Astrocyte (in vitro differentiated cells and primary cell): ENCODE measurements at regions not wholly inside any gene's neighbourhood (a gene's known extent, or its start where the extent isn't known, plus 50 kb on each side); places are given as distances from the start of the nearest gene placed in this dataset.

Experiments used
- DNase-seq: peaks from one replicate; pipeline ENCODE4 v3.0.0-alpha.2; 2010; ENCODE audit warnings: low read depth
- FAIRE-seq: peaks from 2 replicates; lab custom pipeline; 2011; peaks lifted over from hg19 to GRCh38; lab: Jason Lieb, UNC
- H2AFZ ChIP-seq: 2 replicates; pipeline ENCODE4 v1.6.0; 2012; ENCODE audit warnings: low read depth, low read length, inconsistent platforms
- H3K27ac ChIP-seq: 2 replicates; pipeline ENCODE4 v1.5.1; 2011; ENCODE audit warnings: low read depth, low read length, inconsistent platforms
- H3K27me3 ChIP-seq: 2 replicates; pipeline ENCODE4 v1.6.0; 2011; ENCODE audit warnings: low read length, inconsistent platforms; ENCODE audit not compliant: insufficient read depth
- H3K36me3 ChIP-seq: 2 replicates; pipeline ENCODE4 v1.5.1; 2011; ENCODE audit warnings: low read length, inconsistent platforms; ENCODE audit not compliant: insufficient read depth
- H3K4me1 ChIP-seq: 2 replicates; pipeline ENCODE4 v1.5.1; 2011; ENCODE audit warnings: low read length, inconsistent platforms; ENCODE audit not compliant: insufficient read depth
- H3K4me2 ChIP-seq: 2 replicates; pipeline ENCODE4 v1.6.0; 2012; ENCODE audit warnings: low read length, inconsistent platforms
- H3K4me3 ChIP-seq: 2 replicates; pipeline ENCODE4 v1.5.1; 2011; ENCODE audit warnings: low read depth, mild to moderate bottlenecking, low read length, inconsistent platforms; ENCODE audit not compliant: insufficient read depth
- H3K79me2 ChIP-seq: 2 replicates; pipeline ENCODE4 v1.6.0; 2012; ENCODE audit warnings: mild to moderate bottlenecking, low read length, inconsistent platforms; ENCODE audit not compliant: insufficient read depth
- H3K9ac ChIP-seq: 2 replicates; pipeline ENCODE4 v1.6.0; 2012; ENCODE audit warnings: mild to moderate bottlenecking, low read length, inconsistent platforms
- H3K9me3 ChIP-seq: 2 replicates; pipeline ENCODE4 v1.5.1; 2012; ENCODE audit warnings: low read depth, mild to moderate bottlenecking, low read length, inconsistent platforms; ENCODE audit not compliant: insufficient read depth
- H4K20me1 ChIP-seq: 2 replicates; pipeline ENCODE4 v1.6.0; 2012; ENCODE audit warnings: low read length, inconsistent platforms; ENCODE audit not compliant: insufficient read depth
- H3K27ac Mint-ChIP-seq: one replicate; pipeline ENCODE4 v1.8.0; 2021; ENCODE audit warnings: mild to moderate bottlenecking, mixed read lengths; ENCODE audit not compliant: unreplicated experiment
- H3K27me3 Mint-ChIP-seq: one replicate; pipeline ENCODE4 v1.8.0; 2021; ENCODE audit warnings: low read depth, mixed read lengths; ENCODE audit not compliant: unreplicated experiment
- H3K36me3 Mint-ChIP-seq: one replicate; pipeline ENCODE4 v1.8.0; 2021; ENCODE audit warnings: low read depth, mixed read lengths; ENCODE audit not compliant: unreplicated experiment
- H3K4me1 Mint-ChIP-seq: one replicate; pipeline ENCODE4 v1.8.0; 2021; ENCODE audit warnings: low read depth, mixed read lengths; ENCODE audit not compliant: unreplicated experiment
- H3K4me3 Mint-ChIP-seq: one replicate; pipeline ENCODE4 v1.8.0; 2021; ENCODE audit warnings: mild to moderate bottlenecking, moderate library complexity, mixed read lengths; ENCODE audit not compliant: unreplicated experiment
- H3K9me3 Mint-ChIP-seq: one replicate; pipeline ENCODE4 v1.8.0; 2021; ENCODE audit warnings: mild to moderate bottlenecking, mixed read lengths; ENCODE audit not compliant: unreplicated experiment
- CTCF ChIP-seq: IDR thresholded peaks from 2 replicates; pipeline ENCODE4 v1.5.1; 2011; ENCODE audit warnings: low read depth, mild to moderate bottlenecking, inconsistent platforms, low read length, moderate library complexity; ENCODE audit not compliant: insufficient read depth
- EZH2 ChIP-seq: IDR thresholded peaks from 2 replicates; pipeline ENCODE4 v1.6.1; 2012; ENCODE audit warnings: mild to moderate bottlenecking, low read length, inconsistent platforms; ENCODE audit not compliant: insufficient read depth

GRCh38 chr3:177308911-177309310 lies 111.6 kb upstream of the TBL1XR1 start:
- Histone ChIP-seq H3K36me3 (no peaks in the 10 kb centered on the region), H3K9me3 (no peaks in the 10 kb centered on the region), H3K79me2 (no peaks in the 10 kb centered on the region), H3K4me2 (no peak overlapping the region), H3K27ac (no peak overlapping the region), H3K4me1 (no peaks in the 10 kb centered on the region), H3K4me3 (no peak overlapping the region), H3K9ac (no peak overlapping the region), H4K20me1 (no peaks in the 10 kb centered on the region), H3K27me3 (no peaks in the 10 kb centered on the region), H2AFZ (no peak overlapping the region)
- H3K9me3 Mint-ChIP-seq, result peaks cover 2% of the 10 kb centered on the region
- FAIRE-seq (no peak), DNase-seq (no peak)
- no peak for TF ChIP-seq CTCF
- no peak for TF ChIP-seq EZH2
- no peak overlapping the region for H3K4me3 Mint-ChIP-seq
- H3K27me3 Mint-ChIP-seq, result no peaks in the 10 kb centered on the region
- no peaks in the 10 kb centered on the region for H3K4me1 Mint-ChIP-seq
- H3K36me3 Mint-ChIP-seq, result no peaks in the 10 kb centered on the region
- H3K27ac Mint-ChIP-seq, result no peak overlapping the region

GRCh38 chr3:177312491-177312890 lies 115.2 kb upstream of the TBL1XR1 start:
- H3K79me2 ChIP-seq, result no peaks in the 10 kb centered on the region
- TF ChIP-seq EZH2 (no peak), CTCF (no peak)
- H3K4me2 ChIP-seq, result no peak overlapping the region
- no peak overlapping the region for H3K4me3 ChIP-seq
- H3K9me3 ChIP-seq, result no peaks in the 10 kb centered on the region
- Mint-ChIP-seq H3K4me1 (no peaks in the 10 kb centered on the region), H3K27me3 (no peaks in the 10 kb centered on the region), H3K36me3 (no peaks in the 10 kb centered on the region), H3K27ac (no peak overlapping the region), H3K4me3 (no peak overlapping the region), H3K9me3 (peaks cover 2% of the 10 kb centered on the region)
- H3K36me3 ChIP-seq, result no peaks in the 10 kb centered on the region
- H3K9ac ChIP-seq, result no peak overlapping the region
- H3K4me1 ChIP-seq, result no peaks in the 10 kb centered on the region
- DNase-seq (no peak), FAIRE-seq (no peak)
- H3K27ac ChIP-seq, result no peak overlapping the region
- H3K27me3 ChIP-seq, result no peaks in the 10 kb centered on the region
- no peak overlapping the region for H2AFZ ChIP-seq
- H4K20me1 ChIP-seq, result no peaks in the 10 kb centered on the region

- Mint-ChIP-seq H3K9me3 (peaks cover 2% of the 10 kb centered on the region), H3K4me1 (no peaks in the 10 kb centered on the region), H3K27me3 (no peaks in the 10 kb centered on the region), H3K36me3 (no peaks in the 10 kb centered on the region), H3K4me3 (no peak overlapping the region), H3K27ac (no peak overlapping the region)
- no peak overlapping the region for H3K27ac ChIP-seq
- H3K79me2 ChIP-seq, result no peaks in the 10 kb centered on the region
- no peak for TF ChIP-seq EZH2
- no peak for TF ChIP-seq CTCF
- H3K36me3 ChIP-seq, result no peaks in the 10 kb centered on the region
- no peak overlapping the region for H2AFZ ChIP-seq
- no peaks in the 10 kb centered on the region for H3K27me3 ChIP-seq
- FAIRE-seq (no peak), DNase-seq (no peak)
- H4K20me1 ChIP-seq, result no peaks in the 10 kb centered on the region
- H3K4me3 ChIP-seq, result no peak overlapping the region
- no peaks in the 10 kb centered on the region for H3K4me1 ChIP-seq
- H3K4me2 ChIP-seq, result no peak overlapping the region
- H3K9ac ChIP-seq, result no peak overlapping the region
- H3K9me3 ChIP-seq, result no peaks in the 10 kb centered on the region
Observed at GRCh38 chr3:177314897-177315296, 117.6 kb upstream of the TBL1XR1 start.
